Neural cell (in vitro differentiated cells): ENCODE measurements at regions not wholly inside any gene's neighbourhood (a gene's known extent, or its start where the extent isn't known, plus 50 kb on each side); places are given as distances from the start of the nearest gene placed in this dataset.

ENCODE experiments used
- CTCF ChIP-seq: fragments of 450-650 bp; IDR thresholded peaks from 2 replicates; pipeline ENCODE4 v1.5.1; 2014; ENCODE audit warnings: antibody characterized with exemption, mild to moderate bottlenecking, moderate library complexity; ENCODE audit not compliant: poor library complexity, severe bottlenecking
- EP300 ChIP-seq: fragments of 450-650 bp; conservative IDR thresholded peaks from 2 replicates; pipeline ENCODE4 v1.6.1; 2014; ENCODE audit warnings: antibody characterized with exemption, mild to moderate bottlenecking, moderate library complexity; ENCODE audit not compliant: poor library complexity, severe bottlenecking
- EZH2 ChIP-seq: fragments of 200-600, 300-800 bp; shearing (Covaris generic), sonication (generic); IDR thresholded peaks from 2 replicates; pipeline ENCODE4 v1.6.1; 2014; ENCODE audit warnings: antibody characterized with exemption, low read length, borderline replicate concordance, mild to moderate bottlenecking; ENCODE audit not compliant: insufficient read depth, poor library complexity, severe bottlenecking
- POLR2AphosphoS5 ChIP-seq: IDR thresholded peaks from 2 replicates; pipeline ENCODE4 v1.6.1; 2012
- RAD21 ChIP-seq: fragments of 450-650 bp; conservative IDR thresholded peaks from 2 replicates; pipeline ENCODE4 v1.6.1; 2014; ENCODE audit warnings: antibody characterized with exemption, mild to moderate bottlenecking, moderate library complexity
- REST ChIP-seq: IDR thresholded peaks from 2 replicates; pipeline ENCODE4 v1.6.1; 2012; ENCODE audit warnings: borderline replicate concordance
- TAF1 ChIP-seq: IDR thresholded peaks from 2 replicates; pipeline ENCODE4 v1.6.1; 2012; ENCODE audit warnings: low read depth

- TF ChIP-seq TAF1 (no peak), EZH2 (no peak), CTCF (no peak), POLR2AphosphoS5 (no peak), EP300 (no peak), REST (no peak), RAD21 (no peak)
These were observed 1508.3 kb downstream of the RAPGEF2 start for GRCh38 chr4:160611181-160611580.
